ENCODE measurements at regions not wholly inside any gene's neighbourhood (a gene's known extent, or its start where the extent isn't known, plus 50 kb on each side); places are given as distances from the start of the nearest gene placed in this dataset.
A peak's percentile ranks its signal among the peaks of the same experiment; 100 is the strongest.

DNA sequence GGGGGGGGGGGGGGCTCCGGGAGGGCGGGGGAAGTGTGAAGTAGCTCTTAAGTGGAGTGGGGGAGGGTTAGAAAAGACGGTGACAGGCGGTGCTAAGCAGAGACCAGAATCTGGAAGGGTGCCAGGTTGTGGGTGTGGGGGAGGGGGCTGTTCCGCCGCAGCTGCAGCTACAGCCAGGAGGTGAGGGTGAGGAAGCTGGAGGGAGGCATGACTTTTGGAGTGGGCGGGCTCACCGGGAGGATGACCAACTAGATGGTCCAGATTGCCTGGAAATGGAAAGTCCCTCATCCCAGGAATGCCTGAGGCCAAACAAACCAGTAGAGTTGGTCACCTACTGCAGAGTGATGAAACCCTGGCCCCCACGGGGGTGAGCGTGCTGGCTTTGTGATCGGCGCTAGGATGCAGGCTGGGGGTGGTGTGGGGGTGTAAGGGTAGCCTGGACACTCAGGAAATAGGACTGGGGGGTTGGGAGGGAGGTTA, 158.1 kb upstream of the SHB start:
- H3K4me3 ChIP-seq (ENCODE audit: low read depth, low read length), result peak overlapping the region; percentile 25
- DNase-seq (ENCODE audit: low read depth), result peak; percentile 97
- TF ChIP-seq, protein P1, sequence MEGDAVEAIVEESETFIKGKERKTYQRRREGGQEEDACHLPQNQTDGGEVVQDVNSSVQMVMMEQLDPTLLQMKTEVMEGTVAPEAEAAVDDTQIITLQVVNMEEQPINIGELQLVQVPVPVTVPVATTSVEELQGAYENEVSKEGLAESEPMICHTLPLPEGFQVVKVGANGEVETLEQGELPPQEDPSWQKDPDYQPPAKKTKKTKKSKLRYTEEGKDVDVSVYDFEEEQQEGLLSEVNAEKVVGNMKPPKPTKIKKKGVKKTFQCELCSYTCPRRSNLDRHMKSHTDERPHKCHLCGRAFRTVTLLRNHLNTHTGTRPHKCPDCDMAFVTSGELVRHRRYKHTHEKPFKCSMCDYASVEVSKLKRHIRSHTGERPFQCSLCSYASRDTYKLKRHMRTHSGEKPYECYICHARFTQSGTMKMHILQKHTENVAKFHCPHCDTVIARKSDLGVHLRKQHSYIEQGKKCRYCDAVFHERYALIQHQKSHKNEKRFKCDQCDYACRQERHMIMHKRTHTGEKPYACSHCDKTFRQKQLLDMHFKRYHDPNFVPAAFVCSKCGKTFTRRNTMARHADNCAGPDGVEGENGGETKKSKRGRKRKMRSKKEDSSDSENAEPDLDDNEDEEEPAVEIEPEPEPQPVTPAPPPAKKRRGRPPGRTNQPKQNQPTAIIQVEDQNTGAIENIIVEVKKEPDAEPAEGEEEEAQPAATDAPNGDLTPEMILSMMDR (conservative IDR thresholded peaks at IDR 0.05; ENCODE audit: low read depth, low read length), result no peak

DNA sequence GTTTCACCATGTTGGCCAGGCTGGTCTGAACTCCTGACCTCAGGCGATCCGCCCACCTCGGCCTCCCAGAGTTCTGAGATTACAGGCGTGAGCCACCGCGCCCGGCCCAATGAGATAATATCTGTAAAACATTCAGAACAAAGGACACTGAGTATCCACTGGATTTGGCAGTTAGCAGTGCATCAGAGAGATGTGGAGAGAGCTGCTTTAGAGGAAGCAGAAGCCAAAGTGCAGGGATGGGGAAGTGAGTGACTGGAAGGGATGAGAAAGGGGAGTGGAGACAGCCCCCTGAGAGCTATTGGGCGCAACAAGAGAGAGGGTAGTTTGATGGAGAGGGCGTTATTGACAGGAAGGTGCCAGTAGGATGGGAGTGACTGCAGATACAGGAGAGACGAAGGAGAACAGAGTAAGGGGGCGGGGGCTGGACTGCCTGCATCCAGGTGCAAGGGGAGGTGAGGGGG, 157.5 kb upstream of the SHB start:
- DNase-seq (ENCODE audit: low read depth), result peak; percentile 54
- H3K4me3 ChIP-seq (ENCODE audit: low read depth, low read length), result peak overlapping the region; percentile 9
- TF ChIP-seq, protein P1 (conservative IDR thresholded peaks at IDR 0.05; ENCODE audit: low read depth, low read length), result no peak

DNA sequence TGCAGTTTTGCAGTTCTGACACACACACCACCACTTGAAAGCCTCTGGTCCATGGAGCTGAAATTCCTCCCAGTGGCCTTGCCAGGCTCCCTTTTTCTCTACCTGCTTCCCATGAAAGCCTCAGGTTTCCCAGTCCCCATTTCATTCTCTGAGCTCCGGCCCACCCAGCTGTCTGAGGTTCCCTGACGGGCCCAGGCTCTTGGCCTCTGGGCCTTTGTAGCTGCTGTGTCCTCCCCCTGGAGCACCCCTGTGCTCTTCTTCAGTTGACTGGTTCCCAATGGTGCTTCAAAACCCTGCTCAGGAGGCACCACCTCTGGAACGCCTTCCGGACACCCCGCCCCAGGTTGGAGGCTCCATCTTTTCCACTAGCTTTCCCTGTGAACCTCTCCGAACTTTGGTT, 155.9 kb upstream of the SHB start:
- no peak for DNase-seq (ENCODE audit: low read depth)
- TF ChIP-seq, protein P1 (conservative IDR thresholded peaks at IDR 0.05; ENCODE audit: low read depth, low read length), result no peak
- H3K4me3 ChIP-seq (ENCODE audit: low read depth, low read length), result no peak overlapping the region

DNA sequence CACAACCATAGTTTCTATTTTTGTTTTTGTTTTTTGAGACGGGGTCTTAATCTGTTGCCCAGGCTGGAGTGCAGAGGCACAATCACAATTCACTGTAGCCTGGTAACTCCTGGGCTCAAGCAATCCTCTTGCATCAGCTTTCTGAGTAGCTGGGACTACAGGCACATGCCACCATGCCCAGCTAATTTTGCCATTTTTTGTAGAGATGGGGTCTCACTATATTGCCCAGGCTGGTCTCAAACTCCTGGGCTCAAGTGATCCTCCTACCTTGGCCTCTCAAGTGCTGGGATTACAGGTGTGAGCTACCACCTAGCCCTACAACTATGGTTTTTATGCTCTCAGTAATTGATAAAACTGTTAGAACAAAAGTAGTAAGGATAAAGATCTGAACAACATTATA, 147.5 kb upstream of the SHB start:
- TF ChIP-seq, protein P1 (conservative IDR thresholded peaks at IDR 0.05; ENCODE audit: low read depth, low read length), result no peak
- no peak overlapping the region for H3K4me3 ChIP-seq (ENCODE audit: low read depth, low read length)
- DNase-seq (ENCODE audit: low read depth), result no peak

DNA sequence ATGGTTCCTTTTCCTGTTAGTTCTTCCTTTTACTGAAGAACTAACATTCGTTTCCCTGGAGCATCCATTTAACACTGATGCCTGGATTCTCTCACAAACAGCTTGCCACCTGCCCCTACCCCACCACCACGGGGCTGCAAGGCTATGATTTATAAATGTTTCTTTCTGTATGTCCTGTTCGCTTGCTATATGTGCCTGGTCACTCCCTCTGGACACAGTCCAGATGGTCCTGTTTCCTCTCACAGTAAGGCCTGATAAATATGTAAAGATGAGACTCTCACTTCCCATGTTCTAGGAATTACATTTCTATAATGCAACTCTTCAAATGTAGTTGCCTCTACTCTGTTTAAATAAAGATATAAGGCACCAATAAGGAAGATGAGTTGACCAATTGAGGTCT, 146.4 kb upstream of the SHB start:
- no peak for DNase-seq (ENCODE audit: low read depth)
- TF ChIP-seq, protein P1 (conservative IDR thresholded peaks at IDR 0.05; ENCODE audit: low read depth, low read length), result no peak
- no peak overlapping the region for H3K4me3 ChIP-seq (ENCODE audit: low read depth, low read length)

DNA sequence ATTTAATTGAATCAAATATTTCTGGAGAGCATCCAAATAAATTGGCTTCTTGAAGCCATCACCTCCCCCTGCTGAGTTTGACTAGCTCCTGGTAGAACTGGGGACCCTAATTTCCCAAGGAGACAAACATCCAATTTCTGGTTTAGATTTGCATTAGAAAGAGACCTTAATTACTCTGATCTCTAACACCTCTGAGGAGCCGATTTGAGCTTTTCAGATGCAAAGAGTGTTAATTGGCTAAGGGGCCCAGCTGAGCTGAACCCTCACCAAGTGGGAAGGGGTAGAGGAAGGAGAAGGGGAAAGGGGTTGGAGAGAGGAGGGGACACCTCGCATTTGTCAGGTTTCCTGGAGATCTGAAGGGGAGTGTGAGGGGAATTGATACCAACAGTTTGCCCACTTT, 145.4 kb upstream of the SHB start:
- TF ChIP-seq, protein P1 (conservative IDR thresholded peaks at IDR 0.05; ENCODE audit: low read depth, low read length), result no peak
- DNase-seq (ENCODE audit: low read depth), result no peak
- H3K4me3 ChIP-seq (ENCODE audit: low read depth, low read length), result no peak overlapping the region

DNA sequence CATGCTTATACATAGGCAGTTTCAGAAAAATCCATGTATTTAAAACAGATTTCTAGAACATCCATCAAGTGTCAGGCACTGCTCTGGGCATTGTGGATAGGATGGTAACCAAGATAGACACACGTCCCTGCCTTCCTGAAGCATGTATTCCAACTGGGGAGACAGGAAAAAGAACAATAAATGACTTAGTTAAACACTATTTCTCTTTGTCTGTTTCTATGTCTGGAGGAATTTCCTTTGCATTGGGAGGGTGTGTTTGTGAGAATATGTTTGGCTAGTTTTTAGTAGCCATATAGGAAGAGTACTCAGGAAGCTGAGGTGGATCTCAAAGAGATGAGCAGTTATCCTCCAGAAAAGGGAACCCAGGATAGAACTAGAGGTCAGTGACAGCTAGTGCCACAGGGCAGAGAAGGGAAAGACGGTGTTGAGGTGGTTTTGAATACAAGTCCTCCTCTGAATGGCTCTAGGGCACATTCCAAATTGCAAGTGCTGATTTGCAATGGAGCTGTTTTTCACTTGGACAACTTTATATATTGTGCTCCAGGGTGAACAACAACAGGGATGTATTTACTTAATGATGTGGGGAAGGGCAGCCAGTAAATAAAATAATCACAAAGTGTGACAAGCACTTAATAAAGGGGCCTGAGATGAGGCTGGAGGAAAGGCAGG, 144.7 kb upstream of the SHB start:
- H3K4me3 ChIP-seq (ENCODE audit: low read depth, low read length), result no peak overlapping the region
- DNase-seq (ENCODE audit: low read depth), result no peak
- TF ChIP-seq, protein P1 (conservative IDR thresholded peaks at IDR 0.05; ENCODE audit: low read depth, low read length), result no peak

Measured in choroid plexus epithelial cell (primary cell).